SK-N-SH (cell line): ENCODE measurements at regions not wholly inside any gene's neighbourhood (a gene's known extent, or its start where the extent isn't known, plus 50 kb on each side); places are given as distances from the start of the nearest gene placed in this dataset.

ENCODE experiments used
- CTCF ChIA-PET: fragments of 300-600, 350-600 bp; formaldehyde crosslinking; extraction: SDS; loops from one replicate; lab custom pipeline; 2021; lab: Yijun Ruan, JAX
- POLR2A ChIA-PET: fragments of 350-600 bp; sonication (Branson Sonifier 250); formaldehyde crosslinking; extraction: SDS; loops from one replicate; lab custom pipeline; 2020; ENCODE audit warnings: antibody characterized with exemption, inconsistent platforms; lab: Yijun Ruan, JAX
- DNase-seq: peaks from one replicate; pipeline ENCODE4 v3.0.0; 2012
- H2AFZ ChIP-seq: fragments of 200-600 bp; sonication (generic); 2 replicates; pipeline ENCODE4 v1.8.1; 2016; ENCODE audit warnings: antibody characterized with exemption, mild to moderate bottlenecking, low read depth
- H3F3A ChIP-seq: fragments of 200-600 bp; sonication (generic); replicated peaks from 2 replicates; pipeline ENCODE3; 2016; ENCODE audit warnings: antibody characterized with exemption, mild to moderate bottlenecking; ENCODE audit not compliant: insufficient read depth
- H3K27ac ChIP-seq, 2 experiments: fragments of 200-500 bp in 1 of 2; fragments of 200-600 bp in 1 of 2; sonication (Bioruptor generic) in 1 of 2; sonication (generic), shearing (Covaris generic) in 1 of 2; 2 replicates each; pipeline versions ENCODE4 v1.5.1 to v1.6.1; 2014 to 2016; ENCODE audit warnings: low read depth in 2 of 2, inconsistent platforms in 1 of 2, low read length in 1 of 2, mild to moderate bottlenecking in 1 of 2, mixed read lengths in 1 of 2
- H3K27me3 ChIP-seq: fragments of 200-600 bp; sonication (generic), shearing (Covaris generic); 2 replicates; pipeline ENCODE4 v1.6.1; 2016; ENCODE audit warnings: mixed run types; ENCODE audit not compliant: insufficient read depth
- H3K36me3 ChIP-seq, 2 experiments: fragments of 200-500 bp in 1 of 2; fragments of 200-600 bp in 1 of 2; sonication (Bioruptor generic) in 1 of 2; sonication (generic) in 1 of 2; replicated peaks in 1 of 2; 2 replicates each; pipeline versions ENCODE3 to v1.5.1; 2014 to 2016; ENCODE audit warnings: low read length in 1 of 2, mild to moderate bottlenecking in 1 of 2; ENCODE audit not compliant: insufficient read depth in 2 of 2, control insufficient read depth in 1 of 2
- H3K4me1 ChIP-seq, 2 experiments: fragments of 200-500 bp in 1 of 2; fragments of 200-600 bp in 1 of 2; sonication (Bioruptor generic) in 1 of 2; sonication (generic), shearing (Covaris generic) in 1 of 2; 2 replicates each; pipeline versions ENCODE4 v1.5.1 to v1.6.1; 2014 to 2016; ENCODE audit warnings: low read depth in 1 of 2, low read length in 1 of 2, mixed run types in 1 of 2; ENCODE audit not compliant: insufficient read depth in 2 of 2, control insufficient read depth in 1 of 2
- H3K4me2 ChIP-seq: fragments of 200-600 bp; sonication (generic), shearing (Covaris generic); 2 replicates; pipeline ENCODE4 v1.6.1; 2017; ENCODE audit warnings: mixed run types
- H3K4me3 ChIP-seq, 2 experiments: fragments of 200-500 bp in 1 of 2; fragments of 200-600 bp in 1 of 2; sonication (Bioruptor generic) in 1 of 2; sonication (generic), shearing (Covaris generic) in 1 of 2; 2 replicates each; pipeline versions ENCODE4 v1.5.1 to v1.8.1; 2014 to 2016; ENCODE audit warnings: low read depth in 2 of 2, inconsistent platforms in 1 of 2, low read length in 1 of 2, mild to moderate bottlenecking in 1 of 2, mixed read lengths in 1 of 2, moderate library complexity in 1 of 2
- H3K79me2 ChIP-seq: fragments of 200-600 bp; sonication (generic); 2 replicates; pipeline ENCODE4 v1.8.1; 2017; ENCODE audit warnings: mild to moderate bottlenecking; ENCODE audit not compliant: insufficient read depth
- H3K9ac ChIP-seq: fragments of 200-600 bp; sonication (generic); 2 replicates; pipeline ENCODE4 v1.6.1; 2017; ENCODE audit warnings: mixed run types
- H3K9me2 ChIP-seq: fragments of 200-600 bp; sonication (generic); 2 replicates; pipeline ENCODE4 v1.6.1; 2017; ENCODE audit warnings: mixed run types
- H3K9me3 ChIP-seq: fragments of 200-600 bp; sonication (generic); 2 replicates; pipeline ENCODE4 v1.6.1; 2017; ENCODE audit warnings: mixed run types, mild to moderate bottlenecking, moderate library complexity
- H4K20me1 ChIP-seq: fragments of 200-600 bp; sonication (generic); 2 replicates; pipeline ENCODE4 v1.6.1; 2017; ENCODE audit warnings: mild to moderate bottlenecking, mixed run types; ENCODE audit not compliant: insufficient read depth
- CHD2 ChIP-seq: fragments of 150-350 bp; IDR thresholded peaks from 2 replicates; pipeline ENCODE4 v1.6.1; 2018; ENCODE audit warnings: low read length; ENCODE audit not compliant: partially characterized antibody
- EP300 ChIP-seq, 2 experiments: IDR thresholded peaks; 2 replicates each; pipeline versions ENCODE4 v1.4.0 to v1.6.1; 2012; ENCODE audit warnings: borderline replicate concordance in 1 of 2, low read depth in 1 of 2, low read length in 1 of 2
- FOSL2 ChIP-seq: IDR thresholded peaks from 2 replicates; pipeline ENCODE4 v1.4.0; 2012; ENCODE audit warnings: low read depth, mild to moderate bottlenecking, moderate library complexity, borderline replicate concordance
- GABPA ChIP-seq: IDR thresholded peaks from 2 replicates; pipeline ENCODE4 v1.4.0; 2012; ENCODE audit warnings: low read depth, mild to moderate bottlenecking
- GATA2 ChIP-seq: sonication (generic); formaldehyde crosslinking; IDR thresholded peaks from 2 replicates; pipeline ENCODE4 v1.5.0; 2020; ENCODE audit warnings: mild to moderate bottlenecking, missing genetic modification reagents
- IRF3 ChIP-seq: fragments of 150-350 bp; IDR thresholded peaks from 2 replicates; pipeline ENCODE4 v1.6.1; 2016; ENCODE audit warnings: mild to moderate bottlenecking, low read depth, low read length
- MEF2A ChIP-seq: IDR thresholded peaks from 2 replicates; pipeline ENCODE4 v1.4.0; 2012; ENCODE audit warnings: low read depth, borderline replicate concordance
- NFIC ChIP-seq: IDR thresholded peaks from 2 replicates; pipeline ENCODE4 v1.4.0; 2012; ENCODE audit warnings: borderline replicate concordance
- POLR2AphosphoS5 ChIP-seq: IDR thresholded peaks from 2 replicates; pipeline ENCODE4 v1.6.1; 2012; ENCODE audit warnings: low read depth, low read length
- RAD21 ChIP-seq: IDR thresholded peaks from 2 replicates; pipeline ENCODE4 v1.6.1; 2012; ENCODE audit warnings: mild to moderate bottlenecking, low read length
- RCOR1 ChIP-seq: fragments of 150-350 bp; IDR thresholded peaks from 2 replicates; pipeline ENCODE4 v1.6.1; 2017; ENCODE audit warnings: antibody characterized with exemption, low read length
- SIN3A ChIP-seq: IDR thresholded peaks from 2 replicates; pipeline ENCODE4 v1.6.1; 2012; ENCODE audit warnings: low read depth, mild to moderate bottlenecking, low read length, moderate library complexity, borderline replicate concordance
- SMC3 ChIP-seq: IDR thresholded peaks from 2 replicates; pipeline ENCODE4 v1.6.1; 2012; ENCODE audit warnings: low read depth, low read length, improper control_type of control experiment
- USF2 ChIP-seq: fragments of 150-350 bp; IDR thresholded peaks from 2 replicates; pipeline ENCODE4 v1.6.1; 2017; ENCODE audit warnings: antibody characterized with exemption, low read length, low read depth, borderline replicate concordance
- YY1 ChIP-seq: IDR thresholded peaks from 2 replicates; pipeline ENCODE4 v1.4.0; 2012; ENCODE audit warnings: low read depth, mild to moderate bottlenecking
- ZBTB33 ChIP-seq: IDR thresholded peaks from 2 replicates; pipeline ENCODE4 v1.4.0; 2012; ENCODE audit warnings: low read depth, borderline replicate concordance
- WGBS: methylation state at CpG from one replicate; pipeline ENCODE4 v1.1.6; 2017; ENCODE audit warnings: low lambda C conversion rate; 5-methylcytosine and 5-hydroxymethylcytosine counted together
- TF ChIP-seq, protein P1 (sequence below): IDR thresholded peaks from 2 replicates; pipeline ENCODE4 v1.6.1; 2012; ENCODE audit warnings: mild to moderate bottlenecking, low read depth, low read length, moderate library complexity

- no peak overlapping the region for H3K9ac ChIP-seq
Observed at GRCh38 chr5:60355181-60355580, 344.8 kb downstream of the DEPDC1B start.

GRCh38 chr5:60354311-60354710 lies 345.7 kb downstream of the DEPDC1B start:
- 100% methylated on average over 1 of the region's 1 CpG for WGBS
- no peak overlapping the region for H3K9ac ChIP-seq
- H3K4me1 ChIP-seq, result peaks cover 0 to 26% of the 10 kb centered on the region in 2 experiments; a peak in 2 of 4 replicates
- no peaks in the 10 kb centered on the region for H4K20me1 ChIP-seq
- H3F3A ChIP-seq, result no peaks in the 10 kb centered on the region
- POLR2A ChIA-PET, result no interaction called here
- H3K27ac ChIP-seq, result no peak overlapping the region
- no peaks in the 10 kb centered on the region for H3K36me3 ChIP-seq
- H2AFZ ChIP-seq, result no peak overlapping the region
- CTCF ChIA-PET, result interaction anchor here (0.5 to 2.4 kb wide), 3 partner anchors 14 to 315 kb away, joined by 3 to 6 read pairs (median 3); no protein-coding TSS in a partner anchor
- H3K9me3 ChIP-seq, result no peaks in the 10 kb centered on the region
- no peak for DNase-seq
- H3K9me2 ChIP-seq, result no peaks in the 10 kb centered on the region
- no peaks in the 10 kb centered on the region for H3K27me3 ChIP-seq
- H3K79me2 ChIP-seq, result no peaks in the 10 kb centered on the region
- no peak overlapping the region for H3K4me2 ChIP-seq
- no peak overlapping the region for H3K4me3 ChIP-seq
- TF ChIP-seq POLR2AphosphoS5 (no peak), GATA2 (no peak), USF2 (no peak), SIN3A (no peak), FOSL2 (no peak), RAD21 (no peak), NFIC (no peak), SMC3 (no peak), YY1 (no peak), GABPA (no peak), MEF2A (no peak), CHD2 (no peak), IRF3 (no peak)
- TF ChIP-seq, protein P1, sequence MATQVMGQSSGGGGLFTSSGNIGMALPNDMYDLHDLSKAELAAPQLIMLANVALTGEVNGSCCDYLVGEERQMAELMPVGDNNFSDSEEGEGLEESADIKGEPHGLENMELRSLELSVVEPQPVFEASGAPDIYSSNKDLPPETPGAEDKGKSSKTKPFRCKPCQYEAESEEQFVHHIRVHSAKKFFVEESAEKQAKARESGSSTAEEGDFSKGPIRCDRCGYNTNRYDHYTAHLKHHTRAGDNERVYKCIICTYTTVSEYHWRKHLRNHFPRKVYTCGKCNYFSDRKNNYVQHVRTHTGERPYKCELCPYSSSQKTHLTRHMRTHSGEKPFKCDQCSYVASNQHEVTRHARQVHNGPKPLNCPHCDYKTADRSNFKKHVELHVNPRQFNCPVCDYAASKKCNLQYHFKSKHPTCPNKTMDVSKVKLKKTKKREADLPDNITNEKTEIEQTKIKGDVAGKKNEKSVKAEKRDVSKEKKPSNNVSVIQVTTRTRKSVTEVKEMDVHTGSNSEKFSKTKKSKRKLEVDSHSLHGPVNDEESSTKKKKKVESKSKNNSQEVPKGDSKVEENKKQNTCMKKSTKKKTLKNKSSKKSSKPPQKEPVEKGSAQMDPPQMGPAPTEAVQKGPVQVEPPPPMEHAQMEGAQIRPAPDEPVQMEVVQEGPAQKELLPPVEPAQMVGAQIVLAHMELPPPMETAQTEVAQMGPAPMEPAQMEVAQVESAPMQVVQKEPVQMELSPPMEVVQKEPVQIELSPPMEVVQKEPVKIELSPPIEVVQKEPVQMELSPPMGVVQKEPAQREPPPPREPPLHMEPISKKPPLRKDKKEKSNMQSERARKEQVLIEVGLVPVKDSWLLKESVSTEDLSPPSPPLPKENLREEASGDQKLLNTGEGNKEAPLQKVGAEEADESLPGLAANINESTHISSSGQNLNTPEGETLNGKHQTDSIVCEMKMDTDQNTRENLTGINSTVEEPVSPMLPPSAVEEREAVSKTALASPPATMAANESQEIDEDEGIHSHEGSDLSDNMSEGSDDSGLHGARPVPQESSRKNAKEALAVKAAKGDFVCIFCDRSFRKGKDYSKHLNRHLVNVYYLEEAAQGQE, result no peak

More at GRCh38 chr5:60355181-60355580, 344.8 kb downstream of the DEPDC1B start:
- Histone ChIP-seq H2AFZ (no peak overlapping the region), H3K27ac (no peak overlapping the region), H3K4me1 (peaks cover 0 to 26% of the 10 kb centered on the region in 2 experiments; a peak in 2 of 4 replicates), H3K27me3 (no peaks in the 10 kb centered on the region), H3K9me3 (no peaks in the 10 kb centered on the region), H3K4me3 (no peak overlapping the region), H3F3A (no peaks in the 10 kb centered on the region), H3K4me2 (no peak overlapping the region), H3K9me2 (no peaks in the 10 kb centered on the region), H4K20me1 (no peaks in the 10 kb centered on the region), H3K79me2 (no peaks in the 10 kb centered on the region), H3K36me3 (no peaks in the 10 kb centered on the region)
- DNase-seq, result no peak
- POLR2A ChIA-PET, result no interaction called here
- TF ChIP-seq GABPA (no peak), EP300 (IDR thresholded peaks at IDR 0.05; ENCODE audit: borderline replicate concordance in 1 of 2, low read depth in 1 of 2, low read length in 1 of 2) (no peak), FOSL2 (no peak), RCOR1 (no peak), SMC3 (no peak), SIN3A (no peak), NFIC (no peak), ZBTB33 (no peak)
- CTCF ChIA-PET, result interaction anchor here (0.9 to 2.4 kb wide), 3 partner anchors 10 to 314 kb away, joined by 3 to 6 read pairs (median 3); no protein-coding TSS in a partner anchor
